Colonic mucosa (tissue), 4 donors: ENCODE measurements at regions not wholly inside any gene's neighbourhood (a gene's known extent, or its start where the extent isn't known, plus 50 kb on each side); places are given as distances from the start of the nearest gene placed in this dataset.

ENCODE experiments used
- DNase-seq: peaks from one replicate; pipeline ENCODE4 v3.0.0-alpha.2; 2020
- H3K27ac ChIP-seq: fragments of 200-600 bp; one replicate; pipeline ENCODE4 v1.8.0; 2021
- H3K27me3 ChIP-seq: fragments of 200-600 bp; one replicate; pipeline ENCODE4 v1.8.0; 2021
- H3K36me3 ChIP-seq: fragments of 200-600 bp; one replicate; pipeline ENCODE4 v1.8.0; 2021
- H3K4me1 ChIP-seq: fragments of 200-600 bp; one replicate; pipeline ENCODE4 v1.8.0; 2021; ENCODE audit warnings: mild to moderate bottlenecking
- H3K4me3 ChIP-seq: fragments of 200-600 bp; one replicate; pipeline ENCODE4 v1.8.0; 2021
- H3K9ac ChIP-seq, 2 donors: one replicate each; pipeline ENCODE4 v1.7.0; 2013; ENCODE audit warnings: control low read depth in 2 of 2, low read depth in 2 of 2, low read length in 2 of 2
- H3K9me3 ChIP-seq: fragments of 200-600 bp; one replicate; pipeline ENCODE4 v1.8.0; 2021
- CTCF ChIP-seq: fragments of 200-600 bp; IDR thresholded peaks from one replicate; pipeline ENCODE4 v1.8.0; 2022; ENCODE audit warnings: antibody characterized with exemption, mild to moderate bottlenecking
- intact Hi-C: fragments of 100-400 bp; cut with DNase I; formaldehyde crosslinking; loops from one replicate; pipeline ENCODE4 v1.14.1; 2022
- donor health status: healthy.
- donor health status: DM: no; HTN: no; CAD: no.
- donor health status: DM: no; HTN: no; CAD: no.

GRCh38 chr7:48755061-48755555, 169.2 kb upstream of the CDC14C start:
- Histone ChIP-seq H3K27me3 (no peaks in the 10 kb centered on the region), H3K36me3 (no peaks in the 10 kb centered on the region), H3K9me3 (no peaks in the 10 kb centered on the region), H3K4me1 (no peaks in the 10 kb centered on the region), H3K27ac (no peak overlapping the region), H3K4me3 (no peak overlapping the region), H3K9ac (no peak overlapping the region)
- no peak for TF ChIP-seq CTCF
- intact Hi-C loops = no loop called here
- DNase-seq = no peak

- DNase-seq = no peak
- TF ChIP-seq CTCF = no peak
- no peak overlapping the region for H3K27ac ChIP-seq
- H3K36me3 ChIP-seq = no peaks in the 10 kb centered on the region
- no peak overlapping the region for H3K9ac ChIP-seq
- H3K27me3 ChIP-seq = no peaks in the 10 kb centered on the region
- no peaks in the 10 kb centered on the region for H3K4me1 ChIP-seq
- no peaks in the 10 kb centered on the region for H3K9me3 ChIP-seq
- intact Hi-C loops = no loop called here
- H3K4me3 ChIP-seq = no peak overlapping the region
Observed at GRCh38 chr7:48759431-48760080, 164.8 kb upstream of the CDC14C start.

GRCh38 chr7:48760528-48761265, 163.7 kb upstream of the CDC14C start:
- H3K27me3 ChIP-seq = no peaks in the 10 kb centered on the region
- no peaks in the 10 kb centered on the region for H3K36me3 ChIP-seq
- H3K4me3 ChIP-seq = no peak overlapping the region
- H3K9me3 ChIP-seq = no peaks in the 10 kb centered on the region
- TF ChIP-seq CTCF = no peak
- H3K27ac ChIP-seq = no peak overlapping the region
- no peak for DNase-seq
- H3K9ac ChIP-seq = no peak overlapping the region
- intact Hi-C loops = no loop called here
- no peaks in the 10 kb centered on the region for H3K4me1 ChIP-seq

GRCh38 chr7:48780862-48781261, 143.5 kb upstream of the CDC14C start:
- no peaks in the 10 kb centered on the region for H3K36me3 ChIP-seq
- H3K9me3 ChIP-seq = no peaks in the 10 kb centered on the region
- H3K9ac ChIP-seq = no peak overlapping the region
- intact Hi-C loops = no loop called here
- no peak overlapping the region for H3K4me3 ChIP-seq
- no peaks in the 10 kb centered on the region for H3K4me1 ChIP-seq
- no peaks in the 10 kb centered on the region for H3K27me3 ChIP-seq
- no peak for DNase-seq
- H3K27ac ChIP-seq = no peak overlapping the region
- no peak for TF ChIP-seq CTCF

GRCh38 chr7:48781752-48782151, 142.6 kb upstream of the CDC14C start:
- DNase-seq = no peak
- H3K4me3 ChIP-seq = no peak overlapping the region
- no peaks in the 10 kb centered on the region for H3K36me3 ChIP-seq
- TF ChIP-seq CTCF = no peak
- H3K9me3 ChIP-seq = no peaks in the 10 kb centered on the region
- H3K27ac ChIP-seq = no peak overlapping the region
- H3K9ac ChIP-seq = no peak overlapping the region
- H3K4me1 ChIP-seq = no peaks in the 10 kb centered on the region
- no peaks in the 10 kb centered on the region for H3K27me3 ChIP-seq
- intact Hi-C loops = no loop called here
